Islet of Langerhans (tissue), 1 donor: ENCODE measurements at regions not wholly inside any gene's neighbourhood (a gene's known extent, or its start where the extent isn't known, plus 50 kb on each side); places are given as distances from the start of the nearest gene placed in this dataset.
"Not testable (repeated sequence)": the region's sequence is repeated elsewhere in the genome, so short reads cannot be mapped to it uniquely, and the experiment has no call there.

Source experiments
- FAIRE-seq: peaks from one replicate; lab custom pipeline; 2011; peaks lifted over from hg19 to GRCh38; lab: Jason Lieb, UNC

DNA sequence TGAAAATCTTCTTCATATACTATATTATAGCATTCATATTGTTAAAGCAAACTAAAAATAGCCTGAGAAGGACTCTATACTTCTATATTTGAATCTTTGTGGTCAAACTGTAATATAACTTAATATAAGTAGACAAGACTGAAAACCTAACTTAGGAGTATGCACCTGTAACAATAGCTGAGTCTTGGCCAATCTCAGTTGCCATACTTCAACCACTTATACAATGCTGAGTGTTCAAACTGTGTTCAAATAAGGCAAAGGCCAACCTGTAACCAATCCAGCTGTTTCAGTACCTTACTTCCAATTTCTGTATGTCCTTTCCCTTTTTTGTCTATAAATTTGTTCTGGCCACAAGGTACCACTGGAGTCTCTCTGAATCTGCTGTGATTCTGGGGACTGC, 1360.8 kb upstream of the CDH9 start:
- no peak for FAIRE-seq

GRCh38 chr5:28398185-28398584, 1359.8 kb upstream of the CDH9 start:
- no peak for FAIRE-seq

DNA sequence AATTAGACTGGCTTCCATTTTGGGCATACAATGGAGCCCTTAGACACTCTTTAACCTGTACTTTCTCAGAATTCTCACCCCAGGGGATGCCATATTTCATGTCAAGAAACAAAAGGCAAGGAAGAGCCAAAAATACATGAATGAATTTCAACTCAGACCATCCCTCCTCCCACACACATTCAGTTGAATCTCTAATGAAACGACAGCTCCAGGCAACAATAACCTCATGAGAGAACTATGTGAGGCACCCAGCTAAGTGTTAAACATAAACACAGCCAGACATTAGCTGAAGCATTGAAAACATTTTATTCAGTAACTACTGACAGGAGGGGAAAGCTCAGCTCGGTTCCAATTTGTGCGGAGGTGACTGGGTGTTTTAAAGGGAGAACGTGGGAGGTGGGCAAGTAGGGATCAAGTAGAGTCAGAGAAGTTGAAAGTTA, 1359.1 kb upstream of the CDH9 start:
- FAIRE-seq: no peak

GRCh38 chr5:28391277-28391676, 1352.9 kb upstream of the CDH9 start:
- no peak for FAIRE-seq

- no peak for FAIRE-seq
These were observed 1352.0 kb upstream of the CDH9 start for GRCh38 chr5:28390341-28390740.

DNA sequence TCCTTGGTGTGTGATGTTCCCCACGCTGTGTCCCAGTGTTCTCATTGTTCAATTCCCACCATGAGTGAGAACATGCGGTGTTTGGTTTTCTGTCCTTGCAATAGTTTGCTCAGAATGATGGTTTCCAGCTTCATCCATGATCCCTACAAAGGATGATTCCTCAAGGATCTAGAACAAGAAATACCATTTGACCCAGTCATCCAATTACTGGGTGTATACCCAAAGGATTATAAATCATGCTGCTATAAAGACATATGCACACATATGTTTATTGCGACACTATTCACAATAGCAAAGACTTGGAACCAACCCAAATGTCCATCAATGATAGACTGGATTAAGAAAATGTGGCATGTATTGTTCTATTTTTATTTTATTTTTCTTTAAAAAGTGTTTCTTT, 1351.3 kb upstream of the CDH9 start:
- not testable (repeated sequence) for FAIRE-seq

GRCh38 chr5:28388428-28388827, 1350.0 kb upstream of the CDH9 start:
- FAIRE-seq: no peak

DNA sequence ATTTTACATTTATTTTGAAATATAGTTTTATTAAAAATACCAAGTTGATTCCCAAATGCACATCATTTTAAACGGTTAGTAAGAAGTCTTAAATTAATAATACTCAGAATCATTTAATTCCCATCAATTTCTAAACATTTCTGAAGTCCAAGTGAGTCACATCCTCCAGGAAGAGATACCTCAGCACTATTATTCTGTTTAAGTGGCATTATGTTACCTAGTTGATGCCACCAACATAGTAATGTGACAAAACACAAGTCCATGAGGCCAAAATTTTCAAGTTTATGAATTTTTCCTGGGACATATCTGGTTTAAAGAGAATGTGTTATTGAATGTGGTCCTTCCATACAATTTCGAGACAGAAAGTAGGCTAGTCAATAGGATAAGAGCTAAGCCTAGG, 1348.3 kb upstream of the CDH9 start:
- FAIRE-seq: no peak

DNA sequence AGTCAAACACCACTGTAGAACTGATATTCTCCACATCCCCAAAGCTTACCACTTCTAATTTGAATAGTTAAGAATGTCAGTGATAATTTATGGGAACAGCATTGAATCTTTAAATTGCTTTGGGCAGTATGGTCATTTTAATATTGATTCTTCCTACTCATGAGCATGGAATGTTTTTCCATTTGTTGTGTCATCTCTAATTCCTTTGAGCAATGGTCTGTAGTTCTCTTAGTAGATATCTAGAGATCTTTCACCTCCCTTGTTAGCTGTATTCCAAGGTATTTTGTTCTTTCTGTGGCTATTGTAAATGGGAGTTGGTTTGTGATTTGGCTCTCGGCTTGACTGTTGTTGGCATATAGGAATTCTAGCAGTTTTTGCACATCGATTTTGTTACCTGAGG, 1341.8 kb upstream of the CDH9 start:
- FAIRE-seq: no peak

DNA sequence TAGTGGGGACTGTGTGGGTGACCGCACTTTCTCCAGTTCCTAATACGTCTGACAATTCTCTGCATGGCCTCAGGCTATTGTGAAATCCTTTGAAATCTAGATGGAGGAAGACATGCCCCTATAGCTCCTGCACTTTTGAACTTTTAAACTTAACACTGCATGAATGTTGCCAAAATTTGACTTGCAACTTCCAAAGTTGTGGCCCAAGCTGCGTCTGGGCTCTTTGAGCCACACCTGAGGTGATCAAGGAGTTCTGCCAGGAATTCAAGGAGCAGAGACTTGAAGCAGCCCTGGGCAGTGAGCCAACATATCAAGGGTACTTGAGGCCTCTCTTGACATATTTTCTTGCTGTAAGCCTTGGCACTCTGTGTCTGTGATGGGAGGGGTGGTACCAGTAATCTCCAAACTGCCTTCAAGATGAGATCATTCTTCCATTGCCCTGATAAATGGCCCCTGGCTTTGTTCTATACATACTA, 1336.1 kb upstream of the CDH9 start:
- no peak for FAIRE-seq

GRCh38 chr5:28370896-28371295, 1332.5 kb upstream of the CDH9 start:
- FAIRE-seq: no peak

DNA sequence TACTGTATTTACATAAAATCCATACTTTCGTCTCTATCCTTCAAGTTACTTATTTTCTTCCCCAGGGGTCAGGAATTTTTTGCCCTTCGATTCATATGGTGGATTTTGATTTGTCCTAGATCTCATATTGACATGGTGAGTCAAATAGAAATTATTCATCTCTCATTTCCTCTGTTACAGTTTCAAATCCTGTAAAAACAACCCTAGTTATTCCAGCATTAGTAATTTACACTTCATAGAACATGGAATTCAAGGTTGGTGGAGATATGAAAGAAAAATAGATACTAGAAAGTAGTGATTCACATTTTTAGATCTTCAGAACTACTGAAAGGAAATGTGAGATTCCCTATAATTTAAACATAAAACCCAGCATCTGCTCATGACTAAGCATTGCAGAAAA, 1331.0 kb upstream of the CDH9 start:
- FAIRE-seq: no peak

DNA sequence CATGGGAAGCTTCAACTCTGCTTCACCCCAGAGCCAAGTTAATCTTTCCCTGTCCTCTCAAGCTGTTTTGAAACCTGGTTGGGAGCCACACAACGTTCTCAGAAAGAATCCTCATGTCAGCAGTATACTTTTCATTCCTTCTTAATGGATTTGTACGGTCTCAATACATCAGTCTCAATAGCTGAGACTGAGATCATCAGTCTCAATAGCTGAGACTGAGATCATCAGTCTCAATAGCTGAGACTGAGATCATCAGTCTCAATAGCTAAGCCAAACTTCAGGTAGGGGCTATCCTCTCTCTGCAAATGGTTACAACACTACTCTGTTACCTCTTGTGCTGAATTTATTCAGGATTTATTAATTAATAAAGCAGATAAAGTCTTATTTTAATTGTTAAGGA, 1317.4 kb upstream of the CDH9 start:
- FAIRE-seq: no peak

DNA sequence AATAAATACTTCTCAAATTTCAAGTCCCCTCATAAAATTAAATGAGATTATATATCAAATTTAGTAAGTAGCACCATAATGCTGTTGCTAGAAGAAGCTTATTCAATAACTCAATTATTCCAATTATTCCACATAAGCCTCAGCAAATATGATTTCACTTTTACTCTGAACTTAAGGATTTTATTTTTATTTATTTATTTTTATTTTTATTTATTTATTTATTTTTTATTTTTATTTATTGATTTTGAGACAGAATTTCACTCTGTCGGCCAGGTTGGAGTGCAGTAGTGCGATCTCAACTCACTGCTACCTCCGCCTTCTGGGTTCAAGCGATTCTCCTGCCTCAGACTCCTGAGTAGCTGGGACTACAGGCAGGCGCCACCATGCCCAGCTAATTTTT, 1308.3 kb upstream of the CDH9 start:
- no peak for FAIRE-seq

- FAIRE-seq: no peak
These were observed 1306.5 kb upstream of the CDH9 start for GRCh38 chr5:28344836-28345433.

DNA sequence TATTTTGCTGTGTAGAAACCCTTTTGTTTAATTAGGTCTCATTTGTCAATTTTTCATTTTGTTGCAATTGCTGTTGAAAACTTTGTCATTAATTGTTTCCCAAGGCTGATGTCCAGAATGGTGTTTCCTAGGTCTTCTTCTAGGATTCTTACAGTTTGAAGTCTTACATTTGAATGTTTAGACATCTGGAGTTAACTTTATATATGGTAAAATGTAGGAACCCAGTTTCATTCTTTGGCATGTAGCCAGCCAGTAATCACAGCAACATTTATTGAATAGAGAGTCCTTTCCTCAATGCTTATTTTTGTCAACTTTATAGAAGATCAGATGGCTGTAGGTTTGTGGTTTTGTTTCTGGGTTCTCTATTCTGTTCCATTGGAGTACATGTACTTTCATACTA, 1290.8 kb upstream of the CDH9 start:
- no peak for FAIRE-seq

GRCh38 chr5:28328681-28329080, 1290.3 kb upstream of the CDH9 start:
- no peak for FAIRE-seq

DNA sequence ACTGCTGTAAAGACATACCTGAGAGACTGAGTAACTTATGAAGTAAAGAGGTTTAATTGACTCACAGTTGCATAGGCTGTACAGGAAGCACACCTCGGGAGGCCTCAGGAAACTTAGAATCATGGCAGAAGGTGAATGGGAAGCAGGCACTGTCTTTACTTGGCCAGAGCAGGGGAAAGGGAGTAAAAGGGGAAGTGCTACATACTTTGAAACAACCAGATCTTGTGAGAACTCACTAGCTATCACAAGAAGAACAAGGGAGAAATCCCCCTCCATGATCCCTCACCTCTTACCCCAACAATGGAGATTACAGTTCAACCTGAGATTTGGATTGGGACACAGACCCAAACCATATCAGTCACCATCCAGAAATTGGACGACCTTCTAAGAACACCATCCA, 1285.8 kb upstream of the CDH9 start:
- FAIRE-seq: no peak

- no peak for FAIRE-seq
These were observed 1275.6 kb upstream of the CDH9 start for GRCh38 chr5:28313953-28314352.

- no peak for FAIRE-seq
These were observed 1275.0 kb upstream of the CDH9 start for GRCh38 chr5:28313321-28313951.

- no peak for FAIRE-seq
These were observed 1272.3 kb upstream of the CDH9 start for GRCh38 chr5:28310696-28311095.

DNA sequence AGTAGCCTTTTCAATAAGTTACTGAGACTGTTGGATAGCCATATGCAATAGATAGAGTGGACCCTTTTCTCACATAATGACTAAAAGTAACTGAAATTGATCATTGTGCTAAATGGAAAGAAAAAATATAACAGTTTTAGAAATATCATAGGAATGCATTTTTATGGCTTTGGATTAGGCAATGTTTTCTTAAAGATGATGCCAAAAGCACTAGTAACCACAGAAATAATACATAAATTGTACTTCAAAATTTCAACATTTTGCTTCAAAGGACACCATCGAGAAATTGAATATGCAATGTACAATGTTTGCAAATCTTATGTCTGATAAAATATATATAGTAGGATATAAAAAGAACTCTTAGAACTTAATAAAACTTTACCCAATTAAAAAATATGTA, 1267.5 kb upstream of the CDH9 start:
- FAIRE-seq: no peak

GRCh38 chr5:28301712-28302111, 1263.3 kb upstream of the CDH9 start:
- FAIRE-seq: no peak

DNA sequence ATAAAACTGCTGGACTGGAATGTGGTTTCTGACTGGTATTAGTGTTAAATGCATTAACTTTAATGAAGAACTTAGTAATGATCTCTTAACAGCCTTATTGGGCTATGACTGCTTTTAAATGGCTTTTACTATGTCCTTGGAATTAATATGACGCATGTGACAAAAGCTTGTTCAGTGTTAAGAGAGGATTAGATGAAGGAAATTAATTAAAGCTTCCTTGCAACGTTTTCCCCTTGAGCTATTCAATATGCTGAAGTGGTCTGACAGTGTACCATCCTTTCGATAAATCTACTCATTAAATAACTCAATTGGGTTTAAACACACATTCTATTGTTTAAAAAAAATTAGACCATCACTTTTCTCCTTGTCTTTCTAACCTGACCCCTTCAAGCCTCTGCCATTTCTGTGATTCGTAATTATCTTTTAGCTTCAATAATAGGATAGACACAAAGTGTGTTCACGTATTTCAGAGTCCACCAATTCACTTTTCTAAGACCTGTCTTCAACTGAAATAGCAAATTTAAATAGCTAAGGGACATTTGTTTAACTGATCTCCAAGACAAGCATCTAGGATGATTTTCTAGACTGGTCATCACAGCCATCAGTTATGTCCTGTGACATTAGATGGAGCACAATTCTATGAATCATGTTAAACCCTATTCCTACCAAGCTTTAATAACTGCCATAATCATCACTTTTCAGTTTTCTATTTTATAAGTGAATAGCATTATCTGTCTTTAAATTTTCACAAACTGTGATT, 1258.0 kb upstream of the CDH9 start:
- no peak for FAIRE-seq
